ENCODE measurements at regions not wholly inside any gene's neighbourhood (a gene's known extent, or its start where the extent isn't known, plus 50 kb on each side); places are given as distances from the start of the nearest gene placed in this dataset.

GRCh38 chr4:140309124-140309870, 64.1 kb upstream of the SCOC start:
- no peaks in the 10 kb centered on the region for H3K79me2 ChIP-seq (ENCODE audit: insufficient read depth, low read length)
- H3F3A ChIP-seq (ENCODE audit: low read depth): no peaks in the 10 kb centered on the region
- no peak for TF ChIP-seq EZH2phosphoT487 (IDR thresholded peaks at IDR 0.05; ENCODE audit: borderline replicate concordance)
- TF ChIP-seq, protein P1, sequence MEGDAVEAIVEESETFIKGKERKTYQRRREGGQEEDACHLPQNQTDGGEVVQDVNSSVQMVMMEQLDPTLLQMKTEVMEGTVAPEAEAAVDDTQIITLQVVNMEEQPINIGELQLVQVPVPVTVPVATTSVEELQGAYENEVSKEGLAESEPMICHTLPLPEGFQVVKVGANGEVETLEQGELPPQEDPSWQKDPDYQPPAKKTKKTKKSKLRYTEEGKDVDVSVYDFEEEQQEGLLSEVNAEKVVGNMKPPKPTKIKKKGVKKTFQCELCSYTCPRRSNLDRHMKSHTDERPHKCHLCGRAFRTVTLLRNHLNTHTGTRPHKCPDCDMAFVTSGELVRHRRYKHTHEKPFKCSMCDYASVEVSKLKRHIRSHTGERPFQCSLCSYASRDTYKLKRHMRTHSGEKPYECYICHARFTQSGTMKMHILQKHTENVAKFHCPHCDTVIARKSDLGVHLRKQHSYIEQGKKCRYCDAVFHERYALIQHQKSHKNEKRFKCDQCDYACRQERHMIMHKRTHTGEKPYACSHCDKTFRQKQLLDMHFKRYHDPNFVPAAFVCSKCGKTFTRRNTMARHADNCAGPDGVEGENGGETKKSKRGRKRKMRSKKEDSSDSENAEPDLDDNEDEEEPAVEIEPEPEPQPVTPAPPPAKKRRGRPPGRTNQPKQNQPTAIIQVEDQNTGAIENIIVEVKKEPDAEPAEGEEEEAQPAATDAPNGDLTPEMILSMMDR (conservative IDR thresholded peaks at IDR 0.05; ENCODE audit: low read length): peak; percentile 62
- no peaks in the 10 kb centered on the region for H4K20me1 ChIP-seq (ENCODE audit: insufficient read depth, low read length, poor library complexity, severe bottlenecking)
- no peaks in the 10 kb centered on the region for H3K9me3 ChIP-seq (ENCODE audit: insufficient read depth, low read depth, low read length)
- H3K9me2 ChIP-seq (replicated peaks; ENCODE audit: low read depth, low read length): no peaks in the 10 kb centered on the region
- H2AFZ ChIP-seq (ENCODE audit: low read length): no peak overlapping the region
- H3K4me1 ChIP-seq (ENCODE audit: insufficient read depth, low read length, poor library complexity, severe bottlenecking): no peaks in the 10 kb centered on the region
- H3K36me3 ChIP-seq (ENCODE audit: insufficient read depth, low read length): no peaks in the 10 kb centered on the region
- no peak overlapping the region for H3K4me3 ChIP-seq (ENCODE audit: low read length, poor library complexity, severe bottlenecking)
- no peak overlapping the region for H3K9ac ChIP-seq (ENCODE audit: low read depth, low read length, poor library complexity, severe bottlenecking)
- H3K27me3 ChIP-seq (ENCODE audit: insufficient read depth, low read length, poor library complexity, severe bottlenecking): no peaks in the 10 kb centered on the region
- H3K4me2 ChIP-seq (ENCODE audit: low read depth, low read length, poor library complexity, severe bottlenecking): no peak overlapping the region

DNA sequence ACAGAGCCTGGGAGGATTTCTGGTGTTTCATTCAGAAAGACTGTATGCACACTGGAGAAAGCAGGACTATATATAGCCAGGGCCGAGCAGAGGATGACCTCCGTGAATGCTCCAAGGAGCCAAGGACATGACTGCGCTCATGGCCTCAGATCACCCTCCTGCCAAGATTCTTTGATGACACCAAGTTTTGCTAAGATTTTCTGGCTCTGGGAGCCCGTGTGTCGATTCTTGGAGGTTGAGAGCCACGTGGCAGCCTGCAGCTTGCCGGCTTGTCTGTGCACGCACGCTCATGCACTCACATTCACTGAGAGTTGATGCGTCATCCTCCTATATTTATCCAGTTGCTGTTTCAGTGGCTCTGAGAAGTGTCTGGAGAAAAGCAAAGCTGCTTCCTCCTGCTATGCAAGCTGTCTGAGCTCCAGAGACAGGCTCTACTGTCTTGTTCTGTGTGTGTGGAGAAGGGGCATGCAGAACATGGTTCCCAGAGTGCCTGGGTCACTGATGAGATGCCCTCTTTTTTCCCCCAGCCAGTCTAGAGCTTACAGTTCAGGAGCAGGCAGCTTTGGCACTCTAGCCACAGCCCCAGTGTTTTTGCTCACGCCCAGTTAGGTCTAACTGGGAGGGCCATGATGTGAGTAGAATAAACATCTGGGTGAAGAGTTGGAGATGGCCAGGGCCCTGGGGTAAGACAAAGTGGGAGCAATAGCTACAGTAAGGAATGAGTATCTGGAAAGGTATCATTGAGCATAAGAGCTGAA, 64.9 kb upstream of the SCOC start:
- no peaks in the 10 kb centered on the region for H3F3A ChIP-seq (ENCODE audit: low read depth)
- TF ChIP-seq, protein P1 (conservative IDR thresholded peaks at IDR 0.05; ENCODE audit: low read length): no peak
- TF ChIP-seq EZH2phosphoT487 (IDR thresholded peaks at IDR 0.05; ENCODE audit: borderline replicate concordance): no peak
- no peak overlapping the region for H3K4me2 ChIP-seq (ENCODE audit: low read depth, low read length, poor library complexity, severe bottlenecking)
- H3K4me3 ChIP-seq (ENCODE audit: low read length, poor library complexity, severe bottlenecking): no peak overlapping the region
- no peaks in the 10 kb centered on the region for H3K9me2 ChIP-seq (replicated peaks; ENCODE audit: low read depth, low read length)
- H3K9me3 ChIP-seq (ENCODE audit: insufficient read depth, low read depth, low read length): no peaks in the 10 kb centered on the region
- H3K27me3 ChIP-seq (ENCODE audit: insufficient read depth, low read length, poor library complexity, severe bottlenecking): no peaks in the 10 kb centered on the region
- H3K36me3 ChIP-seq (ENCODE audit: insufficient read depth, low read length): no peaks in the 10 kb centered on the region
- H3K79me2 ChIP-seq (ENCODE audit: insufficient read depth, low read length): no peaks in the 10 kb centered on the region
- H4K20me1 ChIP-seq (ENCODE audit: insufficient read depth, low read length, poor library complexity, severe bottlenecking): no peaks in the 10 kb centered on the region
- H3K9ac ChIP-seq (ENCODE audit: low read depth, low read length, poor library complexity, severe bottlenecking): no peak overlapping the region
- no peaks in the 10 kb centered on the region for H3K4me1 ChIP-seq (ENCODE audit: insufficient read depth, low read length, poor library complexity, severe bottlenecking)
- H2AFZ ChIP-seq (ENCODE audit: low read length): no peak overlapping the region

DNA sequence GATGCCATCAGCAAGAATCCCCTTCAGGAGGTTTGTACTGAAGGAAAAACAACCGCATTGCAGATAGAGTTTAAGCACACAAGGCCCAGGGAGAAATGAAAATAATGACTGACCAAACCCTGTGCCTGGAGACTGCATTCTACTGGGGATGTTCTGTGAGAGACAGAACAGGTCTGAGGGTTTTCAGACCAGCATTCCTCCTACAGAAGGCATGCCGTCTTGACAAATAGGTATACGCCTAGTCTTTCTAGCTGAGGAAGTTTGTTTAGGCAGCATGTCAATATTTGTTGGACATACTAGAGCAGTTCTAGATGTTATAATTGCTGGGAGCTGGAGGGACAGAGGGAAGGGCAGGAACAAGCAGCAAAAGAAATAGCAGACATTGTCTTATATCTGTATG, 68.4 kb upstream of the SCOC start:
- no peaks in the 10 kb centered on the region for H3K9me3 ChIP-seq (ENCODE audit: insufficient read depth, low read depth, low read length)
- H3K4me2 ChIP-seq (ENCODE audit: low read depth, low read length, poor library complexity, severe bottlenecking): no peak overlapping the region
- TF ChIP-seq, protein P1 (conservative IDR thresholded peaks at IDR 0.05; ENCODE audit: low read length): no peak
- TF ChIP-seq EZH2phosphoT487 (IDR thresholded peaks at IDR 0.05; ENCODE audit: borderline replicate concordance): no peak
- H3K9ac ChIP-seq (ENCODE audit: low read depth, low read length, poor library complexity, severe bottlenecking): no peak overlapping the region
- H3K4me3 ChIP-seq (ENCODE audit: low read length, poor library complexity, severe bottlenecking): no peak overlapping the region
- H3K27me3 ChIP-seq (ENCODE audit: insufficient read depth, low read length, poor library complexity, severe bottlenecking): no peaks in the 10 kb centered on the region
- no peaks in the 10 kb centered on the region for H3F3A ChIP-seq (ENCODE audit: low read depth)
- H3K79me2 ChIP-seq (ENCODE audit: insufficient read depth, low read length): no peaks in the 10 kb centered on the region
- H3K9me2 ChIP-seq (replicated peaks; ENCODE audit: low read depth, low read length): no peaks in the 10 kb centered on the region
- H3K4me1 ChIP-seq (ENCODE audit: insufficient read depth, low read length, poor library complexity, severe bottlenecking): peaks cover 10% of the 10 kb centered on the region
- H2AFZ ChIP-seq (ENCODE audit: low read length): no peak overlapping the region
- no peaks in the 10 kb centered on the region for H3K36me3 ChIP-seq (ENCODE audit: insufficient read depth, low read length)
- no peaks in the 10 kb centered on the region for H4K20me1 ChIP-seq (ENCODE audit: insufficient read depth, low read length, poor library complexity, severe bottlenecking)

All from Loucy (cell line).